Medulla oblongata (tissue), 1 donor: ENCODE measurements at regions not wholly inside any gene's neighbourhood (a gene's known extent, or its start where the extent isn't known, plus 50 kb on each side); places are given as distances from the start of the nearest gene placed in this dataset.

ENCODE experiments used
- DNase-seq: peaks from one replicate; pipeline ENCODE4 v3.0.0-alpha.2; 2015; ENCODE audit errors: extremely low spot score

DNA sequence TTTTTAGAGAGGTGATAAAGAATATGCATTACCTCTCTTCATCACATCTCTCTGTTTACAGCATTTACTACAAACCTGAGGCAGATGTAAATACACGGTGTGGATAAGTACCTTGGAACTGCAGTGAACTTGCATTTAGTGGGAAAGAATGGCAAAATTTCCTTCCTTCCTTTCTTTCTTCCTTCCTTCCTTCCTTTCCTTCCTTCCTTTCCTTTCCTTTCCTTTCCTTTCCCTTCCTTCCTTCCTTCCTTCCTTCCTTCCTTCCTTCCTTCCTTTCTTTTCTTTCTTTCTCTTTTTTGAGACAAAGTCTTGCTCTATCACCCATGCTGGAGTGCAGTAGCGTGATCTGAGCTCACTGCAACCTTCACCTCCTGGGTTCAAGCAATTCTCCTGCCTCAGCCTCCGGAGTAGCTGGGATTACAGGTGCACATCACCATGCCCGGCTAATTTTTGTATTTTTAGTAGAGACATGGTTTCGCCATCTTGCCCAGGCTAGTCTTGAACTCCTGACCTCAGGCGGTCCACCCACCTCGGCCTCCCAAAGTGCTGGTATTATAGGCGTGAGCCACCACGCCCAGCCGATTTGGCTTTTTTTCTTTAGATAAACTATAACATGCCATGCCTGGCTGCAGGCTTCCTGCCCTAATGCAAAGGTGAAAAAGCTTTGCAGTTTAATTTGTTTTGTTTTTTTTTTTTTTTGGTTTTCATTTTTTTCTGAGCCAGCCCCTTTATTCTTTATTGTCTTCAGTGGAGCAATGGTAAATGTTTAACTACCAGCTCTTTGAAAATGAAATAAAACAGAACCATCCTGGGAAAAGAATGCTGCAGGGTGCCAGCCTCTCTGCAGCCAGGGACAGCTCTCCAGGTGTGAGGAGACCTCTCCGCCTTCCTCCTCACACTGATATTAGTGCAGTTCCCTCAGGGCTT, 64.2 kb upstream of the NEDD9 start:
- DNase-seq = no peak

DNA sequence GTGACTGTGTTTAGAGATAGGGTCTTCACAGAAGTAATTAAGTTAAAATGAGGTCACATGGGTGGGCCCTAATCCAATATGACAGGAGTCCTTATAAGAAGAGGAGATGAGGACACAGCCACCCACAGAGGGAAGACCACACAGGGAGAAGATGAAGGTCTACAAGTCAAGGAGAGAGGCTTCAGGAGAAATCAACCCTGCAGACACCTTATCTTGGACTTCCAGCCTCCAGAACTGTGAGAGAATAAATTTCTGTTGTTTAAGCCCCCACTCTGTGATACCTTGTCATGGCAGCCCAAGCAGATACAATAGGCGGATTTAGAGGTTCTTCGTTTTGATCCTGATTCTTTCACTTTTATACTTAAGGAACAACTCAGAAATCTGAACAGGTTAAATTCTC, 63.5 kb upstream of the NEDD9 start:
- DNase-seq = no peak

DNA sequence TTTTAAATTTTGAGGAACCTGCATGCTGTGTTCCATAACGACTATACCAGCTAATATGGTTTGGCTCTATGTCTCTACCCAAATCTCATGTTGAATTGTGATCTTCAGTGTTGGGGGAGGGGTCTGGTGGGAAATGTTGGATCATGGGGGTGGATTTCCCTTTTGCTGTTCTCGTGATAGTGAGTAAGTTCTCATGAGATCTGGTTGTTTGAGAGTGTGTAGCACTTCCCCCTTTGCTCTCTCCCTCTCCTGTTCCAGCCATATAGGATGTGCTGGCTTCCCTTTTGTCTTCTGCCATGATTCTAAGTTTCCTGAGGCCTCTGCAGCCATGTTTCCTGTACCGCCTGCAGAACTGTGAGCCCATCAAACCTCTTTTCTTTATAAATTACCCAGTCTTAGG, 61.8 kb upstream of the NEDD9 start:
- DNase-seq = no peak

DNA sequence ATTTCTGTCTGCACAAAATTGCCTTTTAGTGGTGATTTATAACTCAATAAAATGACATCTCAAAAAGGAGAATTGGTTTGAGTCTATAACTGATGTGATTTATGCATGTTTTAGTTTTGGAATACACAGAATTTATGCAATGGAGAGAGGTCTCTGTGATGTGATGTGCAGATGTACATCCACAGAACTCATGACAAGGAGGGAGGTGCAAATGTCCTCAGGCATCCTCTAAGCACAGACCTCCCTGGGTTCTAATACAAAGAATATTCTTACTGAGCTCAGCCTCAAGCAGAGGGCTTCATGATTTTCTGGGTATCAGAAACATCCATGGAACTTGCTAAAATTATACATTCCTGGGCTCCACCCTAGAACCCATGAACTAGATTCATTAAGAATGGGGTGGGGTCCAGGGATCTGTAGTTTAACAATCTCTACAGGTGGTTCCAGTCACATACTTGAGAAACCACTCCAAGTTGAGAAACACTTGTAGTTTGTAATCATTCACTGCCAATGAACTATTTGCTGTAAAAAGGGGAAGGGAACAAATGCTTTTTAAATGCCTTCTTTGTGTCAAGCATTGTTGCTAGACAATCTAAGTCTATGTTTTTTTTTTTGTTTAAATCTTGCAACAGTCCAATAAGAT, 60.2 kb upstream of the NEDD9 start:
- no peak for DNase-seq

DNA sequence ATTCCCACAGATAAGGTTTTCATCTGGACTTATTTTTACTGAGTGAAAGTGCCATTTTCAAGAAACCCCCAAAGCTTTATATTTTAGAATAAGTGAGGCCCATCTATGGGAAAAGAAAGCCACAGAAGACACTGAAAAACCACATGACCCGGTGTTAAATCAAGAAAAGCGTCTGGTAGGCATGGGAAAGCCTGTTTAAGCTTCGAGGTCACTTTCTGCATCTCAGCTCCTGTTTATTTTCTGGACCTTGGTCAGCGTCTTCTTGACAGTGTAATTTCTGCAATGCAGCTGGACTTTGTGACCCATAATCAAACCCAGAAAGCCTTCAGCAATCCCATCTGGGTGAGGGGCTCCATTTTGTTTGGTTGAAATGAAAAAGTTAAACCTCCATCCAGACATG, 59.6 kb upstream of the NEDD9 start:
- DNase-seq = no peak

DNA sequence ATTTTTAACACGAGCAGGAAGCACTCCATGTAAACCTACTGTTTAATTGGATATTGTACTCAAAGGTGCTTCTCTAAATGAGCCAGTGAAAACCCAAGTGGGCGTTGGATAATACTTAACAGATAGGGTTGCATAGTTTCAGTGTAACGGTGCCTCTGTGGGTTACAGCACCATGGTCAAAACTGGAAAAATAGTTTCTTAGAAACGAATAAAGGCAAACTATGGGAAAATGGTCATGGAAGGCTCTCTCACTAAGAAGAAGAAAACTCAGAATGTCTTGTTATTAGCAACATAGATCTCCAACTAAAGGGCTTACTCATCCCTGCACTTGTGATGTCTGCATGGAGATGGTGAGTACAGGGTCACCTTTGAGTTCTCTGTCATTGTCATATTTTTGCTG, 59.1 kb upstream of the NEDD9 start:
- no peak for DNase-seq

DNA sequence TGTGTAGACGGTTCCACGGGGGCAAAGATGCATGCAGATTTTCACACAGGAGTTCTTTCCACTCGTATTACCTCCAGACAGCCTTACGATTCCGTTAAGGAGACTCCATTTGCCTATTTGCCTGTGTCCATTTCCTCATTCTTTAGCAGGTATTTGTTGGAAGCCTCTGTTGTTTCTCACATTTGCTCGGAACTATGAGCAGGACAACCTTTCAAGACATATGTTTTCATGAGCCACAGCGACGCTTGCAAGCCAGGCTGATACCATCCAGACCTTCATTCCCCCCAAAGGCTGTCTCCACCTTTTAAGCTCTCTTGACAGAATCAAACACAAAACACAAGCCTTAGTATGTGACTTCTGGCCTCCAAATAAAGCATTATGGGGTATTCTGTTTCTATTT, 57.6 kb upstream of the NEDD9 start:
- no peak for DNase-seq

DNA sequence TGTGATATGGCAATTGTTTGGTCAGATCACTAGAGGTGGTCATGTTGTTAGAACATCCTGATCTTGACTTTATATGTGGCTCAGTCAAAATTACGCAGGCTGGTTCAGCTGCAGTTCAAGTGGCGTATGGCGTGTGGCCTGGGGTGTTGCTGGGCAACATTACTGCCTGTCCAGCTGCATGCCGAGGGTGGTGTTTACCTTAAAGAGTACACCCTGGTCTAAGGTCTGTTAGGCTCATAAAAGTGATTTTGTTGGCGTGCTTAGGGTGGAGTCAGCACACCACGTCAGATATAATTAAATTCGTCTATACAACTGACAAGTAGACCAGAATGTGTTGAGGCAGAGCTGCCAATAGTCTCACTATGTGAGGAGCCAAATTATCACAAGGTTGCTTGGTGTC, 55.6 kb upstream of the NEDD9 start:
- DNase-seq = no peak

DNA sequence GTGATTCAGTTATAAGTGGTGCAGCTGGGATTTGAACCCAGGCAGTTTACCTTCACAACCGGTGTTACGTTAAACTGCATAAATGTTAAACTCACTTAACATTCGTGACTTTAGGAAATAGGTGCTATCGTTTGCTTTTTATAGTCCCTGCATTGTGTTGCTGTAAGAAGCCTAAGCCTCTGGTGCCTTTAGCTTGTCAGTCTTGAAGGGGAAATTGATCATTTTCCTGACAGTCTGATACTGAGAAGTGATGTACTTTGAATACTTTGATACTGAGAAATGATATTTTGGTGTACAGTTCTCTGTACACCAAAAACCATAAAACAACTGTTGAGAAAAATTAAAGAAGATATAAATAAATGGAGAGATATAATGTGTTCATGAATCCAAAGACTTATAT, 52.5 kb upstream of the NEDD9 start:
- no peak for DNase-seq

DNA sequence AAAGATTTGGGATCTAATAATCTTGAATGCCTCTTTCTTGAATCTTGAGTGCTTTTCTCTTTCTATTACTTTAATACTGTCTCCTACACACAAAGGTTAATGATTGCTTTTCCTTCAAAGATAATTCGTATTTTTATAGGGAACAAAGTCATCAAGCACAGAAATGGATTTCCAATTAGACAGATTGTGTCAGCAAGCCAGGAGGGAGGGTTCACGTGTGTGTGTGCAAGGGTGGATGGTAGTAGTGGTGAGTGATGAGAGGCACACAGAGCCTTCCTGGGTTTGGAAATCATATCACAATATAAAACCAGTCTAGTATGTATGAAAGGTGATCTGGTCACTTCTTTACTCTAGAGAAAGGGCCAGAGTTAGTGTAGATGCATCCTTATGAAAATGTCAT, 51.2 kb upstream of the NEDD9 start:
- no peak for DNase-seq

DNA sequence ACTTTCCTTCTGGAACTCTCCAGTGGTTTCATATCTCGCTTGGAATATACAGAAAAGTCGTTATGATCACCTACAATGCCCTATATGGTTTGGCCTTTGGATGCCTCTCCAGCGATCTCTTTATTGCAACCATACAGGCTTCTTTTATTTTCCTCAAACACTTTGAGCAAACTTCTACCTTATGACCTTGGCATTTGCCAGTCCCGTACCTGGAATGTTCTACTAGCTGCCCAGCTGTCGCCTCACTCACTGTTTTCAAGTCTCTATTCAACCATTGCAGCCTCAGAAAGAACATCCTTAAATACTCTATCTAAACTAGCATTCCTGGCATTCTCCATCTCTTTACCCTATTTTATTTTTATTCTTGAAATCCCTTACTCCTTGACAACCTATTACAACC, 50.4 kb upstream of the NEDD9 start:
- DNase-seq = no peak
